H9 (cell line): ENCODE measurements at regions not wholly inside any gene's neighbourhood (a gene's known extent, or its start where the extent isn't known, plus 50 kb on each side); places are given as distances from the start of the nearest gene placed in this dataset.

Source experiments
- DNase-seq: peaks from one replicate; pipeline ENCODE4 v3.0.0-alpha.2; 2017
- H2AFZ ChIP-seq: one replicate; pipeline ENCODE4 v1.6.1; 2013; ENCODE audit warnings: mild to moderate bottlenecking, low read length, control low read depth, moderate library complexity
- H2AK5ac ChIP-seq: 2 replicates; pipeline ENCODE4 v1.6.1; 2013; ENCODE audit warnings: low read length, control low read depth, mixed read lengths; ENCODE audit not compliant: insufficient read length
- H2BK120ac ChIP-seq: one replicate; pipeline ENCODE4 v1.6.1; 2013; ENCODE audit warnings: low read depth, mild to moderate bottlenecking, low read length, control low read depth, inconsistent platforms; ENCODE audit not compliant: poor library complexity, severe bottlenecking
- H2BK12ac ChIP-seq: 2 replicates; pipeline ENCODE4 v1.6.1; 2013; ENCODE audit warnings: low read length, control low read depth, mixed read lengths, low read depth; ENCODE audit not compliant: insufficient read length
- H2BK15ac ChIP-seq: 2 replicates; pipeline ENCODE4 v1.6.1; 2013; ENCODE audit warnings: low read depth, low read length, control low read depth
- H2BK20ac ChIP-seq: one replicate; pipeline ENCODE4 v1.6.1; 2013; ENCODE audit warnings: low read depth, mild to moderate bottlenecking, low read length, control low read depth, inconsistent platforms; ENCODE audit not compliant: poor library complexity, severe bottlenecking
- H2BK5ac ChIP-seq: 2 replicates; pipeline ENCODE4 v1.6.1; 2013; ENCODE audit warnings: low read length, control low read depth, mixed read lengths; ENCODE audit not compliant: insufficient read length
- H3K14ac ChIP-seq: 2 replicates; pipeline ENCODE4 v1.6.1; 2013; ENCODE audit warnings: low read length, control low read depth; ENCODE audit not compliant: insufficient read depth
- H3K18ac ChIP-seq: 2 replicates; pipeline ENCODE4 v1.6.1; 2013; ENCODE audit warnings: low read depth, mild to moderate bottlenecking, mixed read lengths, low read length, control low read depth; ENCODE audit not compliant: insufficient read length
- H3K23ac ChIP-seq: 2 replicates; pipeline ENCODE4 v1.6.1; 2013; ENCODE audit warnings: low read length, control low read depth, mixed read lengths, low read depth; ENCODE audit not compliant: insufficient read length
- H3K23me2 ChIP-seq: 2 replicates; pipeline ENCODE4 v1.6.1; 2013; ENCODE audit warnings: low read depth, mild to moderate bottlenecking, mixed read lengths, low read length, control low read depth; ENCODE audit not compliant: insufficient read length, poor library complexity, severe bottlenecking
- H3K27ac ChIP-seq: 2 replicates; pipeline ENCODE4 v1.5.1; 2013; ENCODE audit warnings: low read length, control low read depth, mixed read lengths, low read depth; ENCODE audit not compliant: insufficient read length
- H3K27me3 ChIP-seq: 2 replicates; pipeline ENCODE4 v1.6.1; 2013; ENCODE audit warnings: low read length, control low read depth, inconsistent platforms; ENCODE audit not compliant: insufficient read depth
- H3K4ac ChIP-seq: 2 replicates; pipeline ENCODE4 v1.6.1; 2013; ENCODE audit warnings: low read depth, mild to moderate bottlenecking, control low read depth, inconsistent platforms, low read length, moderate library complexity
- H3K4me1 ChIP-seq: 2 replicates; pipeline ENCODE4 v1.6.1; 2013; ENCODE audit warnings: low read length, control low read depth, inconsistent platforms; ENCODE audit not compliant: insufficient read depth
- H3K4me2 ChIP-seq: 2 replicates; pipeline ENCODE4 v1.6.1; 2013; ENCODE audit warnings: low read length, control low read depth, mixed read lengths; ENCODE audit not compliant: insufficient read length, insufficient read depth
- H3K56ac ChIP-seq: 2 replicates; pipeline ENCODE4 v1.6.1; 2013; ENCODE audit warnings: low read depth, mild to moderate bottlenecking, mixed read lengths, low read length, control low read depth; ENCODE audit not compliant: insufficient read length
- H3K79me1 ChIP-seq: 2 replicates; pipeline ENCODE4 v1.6.1; 2013; ENCODE audit warnings: low read depth, mild to moderate bottlenecking, moderate library complexity, low read length, control low read depth, inconsistent platforms; ENCODE audit not compliant: insufficient read depth, poor library complexity, severe bottlenecking
- H3K79me2 ChIP-seq: 2 replicates; pipeline ENCODE4 v1.6.1; 2013; ENCODE audit warnings: low read length, control low read depth, inconsistent platforms; ENCODE audit not compliant: insufficient read depth
- H3K9ac ChIP-seq: 2 replicates; pipeline ENCODE4 v1.6.1; 2013; ENCODE audit warnings: low read length, control low read depth, mixed read lengths; ENCODE audit not compliant: insufficient read length; ENCODE audit errors: extremely low read depth
- H3K9me3 ChIP-seq: one replicate; pipeline ENCODE4 v1.6.1; 2013; ENCODE audit warnings: low read depth, low read length, inconsistent platforms; ENCODE audit not compliant: control insufficient read depth
- H3T11ph ChIP-seq: one replicate; pipeline ENCODE4 v1.6.1; 2013; ENCODE audit warnings: mild to moderate bottlenecking, low read length, control low read depth, inconsistent platforms
- H4K20me1 ChIP-seq: one replicate; pipeline ENCODE4 v1.6.1; 2013; ENCODE audit not compliant: control insufficient read depth, insufficient read length, insufficient read depth
- H4K5ac ChIP-seq: 2 replicates; pipeline ENCODE4 v1.6.1; 2013; ENCODE audit warnings: low read depth, mild to moderate bottlenecking, mixed read lengths, low read length, control low read depth; ENCODE audit not compliant: insufficient read length
- H4K8ac ChIP-seq: replicated peaks from 2 replicates; pipeline ENCODE4 v1.6.1; 2013; ENCODE audit warnings: low read length, control low read depth, mixed read lengths, low read depth; ENCODE audit not compliant: insufficient read length
- H4K91ac ChIP-seq: 2 replicates; pipeline ENCODE4 v1.6.1; 2013; ENCODE audit warnings: low read depth, mild to moderate bottlenecking, moderate library complexity, mixed read lengths, low read length, control low read depth; ENCODE audit not compliant: insufficient read length
- H3K27ac Mint-ChIP-seq, 3 experiments: 2 replicates in 2 of 3; 3 replicates in 1 of 3; pipeline ENCODE4 v1.8.0; 2020 to 2021; ENCODE audit warnings: mixed read lengths in 3 of 3, mild to moderate bottlenecking in 1 of 3, moderate library complexity in 1 of 3
- H3K27me3 Mint-ChIP-seq: 2 replicates; pipeline ENCODE4 v1.8.0; 2021; ENCODE audit warnings: low read depth, mild to moderate bottlenecking, moderate library complexity, mixed read lengths
- H3K36me3 Mint-ChIP-seq, 3 experiments: 2 replicates in 2 of 3; 3 replicates in 1 of 3; pipeline ENCODE4 v1.8.0; 2020 to 2021; ENCODE audit warnings: low read depth in 3 of 3, mixed read lengths in 3 of 3; ENCODE audit not compliant: insufficient read depth in 1 of 3
- H3K4me1 Mint-ChIP-seq, 2 experiments: 2 replicates each; pipeline ENCODE4 v1.8.0; 2020; ENCODE audit warnings: mixed read lengths in 2 of 2
- H3K4me3 Mint-ChIP-seq, 2 experiments: 2 replicates in 1 of 2; 3 replicates in 1 of 2; pipeline ENCODE4 v1.8.0; 2020 to 2021; ENCODE audit warnings: mild to moderate bottlenecking in 2 of 2, mixed read lengths in 2 of 2, moderate library complexity in 1 of 2
- H3K9me3 Mint-ChIP-seq, 2 experiments: 2 replicates in 1 of 2; 3 replicates in 1 of 2; pipeline ENCODE4 v1.8.0; 2020; ENCODE audit warnings: mild to moderate bottlenecking in 2 of 2, mixed read lengths in 2 of 2, moderate library complexity in 1 of 2
- CTCF ChIP-seq: fragments of 200-600 bp; sonication (generic); conservative IDR thresholded peaks from 3 replicates; pipeline ENCODE4 v1.8.0; 2021; ENCODE audit warnings: antibody characterized with exemption, mild to moderate bottlenecking
- WGBS: extraction: QIAGEN DNeasy Blood & Tissue Kit; methylation state at CpG from one replicate; pipeline ENCODE4 v1.1.7; 2013; ENCODE audit warnings: missing lambda C conversion rate, low lambda C conversion rate, mixed read lengths; ENCODE audit not compliant: insufficient read length; ENCODE audit errors: extremely low coverage; 5-methylcytosine and 5-hydroxymethylcytosine counted together

GRCh38 chr6:122890250-122890649 lies 101.2 kb downstream of the SMPDL3A start:
- no peak overlapping the region for H3K14ac ChIP-seq

More at GRCh38 chr6:122890250-122890649, 101.2 kb downstream of the SMPDL3A start:
- Mint-ChIP-seq H3K4me1 (peaks cover 9 to 10% of the 10 kb centered on the region in 2 experiments), H3K9me3 (peaks cover 0 to 2% of the 10 kb centered on the region in 2 experiments; a peak in 3 of 5 replicates), H3K27ac (no peak overlapping the region), H3K4me3 (no peak overlapping the region), H3K27me3 (peaks cover 4% of the 10 kb centered on the region), H3K36me3 (no peaks in the 10 kb centered on the region)
- H3K9me3 ChIP-seq: no peaks in the 10 kb centered on the region
- no peaks in the 10 kb centered on the region for H3K79me1 ChIP-seq
- H3K4me2 ChIP-seq: no peak overlapping the region
- H2BK20ac ChIP-seq: no peak overlapping the region
- no peaks in the 10 kb centered on the region for H3K4me1 ChIP-seq
- no peak for TF ChIP-seq CTCF
- no peaks in the 10 kb centered on the region for H3K79me2 ChIP-seq
- H3K4ac ChIP-seq: no peak overlapping the region
- no peak overlapping the region for H2BK120ac ChIP-seq
- no peak overlapping the region for H3K23ac ChIP-seq
- no peak overlapping the region for H3K9ac ChIP-seq
- H4K5ac ChIP-seq: no peak overlapping the region
- no peak overlapping the region for H2AFZ ChIP-seq
- no peaks in the 10 kb centered on the region for H3K23me2 ChIP-seq
- no peaks in the 10 kb centered on the region for H3K27me3 ChIP-seq
- WGBS: no CpG with 5 or more reads among the region's 4 CpGs
- H2BK12ac ChIP-seq: no peak overlapping the region
- H2AK5ac ChIP-seq: no peak overlapping the region
- no peak overlapping the region for H3K56ac ChIP-seq
- no peak overlapping the region for H3K27ac ChIP-seq
- H2BK5ac ChIP-seq: no peak overlapping the region
- no peak overlapping the region for H4K8ac ChIP-seq
- H4K91ac ChIP-seq: no peak overlapping the region
- no peak overlapping the region for H3K18ac ChIP-seq
- DNase-seq: no peak
- H2BK15ac ChIP-seq: no peak overlapping the region
- no peak overlapping the region for H3T11ph ChIP-seq
- no peaks in the 10 kb centered on the region for H4K20me1 ChIP-seq
